GM21576 (cell line): ENCODE measurements at regions not wholly inside any gene's neighbourhood (a gene's known extent, or its start where the extent isn't known, plus 50 kb on each side); places are given as distances from the start of the nearest gene placed in this dataset.
"Not testable (repeated sequence)": the region's sequence is repeated elsewhere in the genome, so short reads cannot be mapped to it uniquely, and the experiment has no call there.

Experiments
- ATAC-seq: cut with Tn5 transposase; IDR thresholded peaks from one replicate; pipeline ENCODE4 v1.9.1; 2021; ENCODE audit warnings: mild to moderate bottlenecking, moderate library complexity; ENCODE audit not compliant: unreplicated experiment

GRCh38 chr1:206311611-206312273 is 108.4 kb downstream of the SRGAP2 start:
- ATAC-seq = not testable (repeated sequence)

- ATAC-seq = not testable (repeated sequence)
Measured at GRCh38 chr1:206312274-206312665, 108.9 kb downstream of the SRGAP2 start.

- not testable (repeated sequence) for ATAC-seq
Measured at GRCh38 chr1:206314951-206315636, 111.8 kb downstream of the SRGAP2 start.

- ATAC-seq = not testable (repeated sequence)
Measured at GRCh38 chr1:206316901-206317300, 113.6 kb downstream of the SRGAP2 start.

- ATAC-seq = not testable (repeated sequence)
Measured at GRCh38 chr1:206317878-206318514, 114.7 kb downstream of the SRGAP2 start.

- ATAC-seq = not testable (repeated sequence)
Measured at GRCh38 chr1:206320227-206320626, 116.9 kb downstream of the SRGAP2 start.

- ATAC-seq = not testable (repeated sequence)
Measured at GRCh38 chr1:206326159-206326939, 123.0 kb downstream of the SRGAP2 start.

GRCh38 chr1:206331597-206331996 is 128.3 kb downstream of the SRGAP2 start:
- ATAC-seq = not testable (repeated sequence)

GRCh38 chr1:206333316-206333715 is 130.0 kb downstream of the SRGAP2 start:
- ATAC-seq = not testable (repeated sequence)

- not testable (repeated sequence) for ATAC-seq
Measured at GRCh38 chr1:206333897-206334296, 130.6 kb downstream of the SRGAP2 start.

- ATAC-seq = not testable (repeated sequence)
Measured at GRCh38 chr1:206334481-206334880, 131.1 kb downstream of the SRGAP2 start.

GRCh38 chr1:206335162-206335561 is 131.8 kb downstream of the SRGAP2 start:
- not testable (repeated sequence) for ATAC-seq

GRCh38 chr1:206335875-206336846 is 132.8 kb downstream of the SRGAP2 start:
- not testable (repeated sequence) for ATAC-seq

- not testable (repeated sequence) for ATAC-seq
Measured at GRCh38 chr1:206337024-206337423, 133.3 kb upstream of the IKBKE start.

GRCh38 chr1:206350493-206351275 is 119.6 kb upstream of the IKBKE start:
- not testable (repeated sequence) for ATAC-seq

- ATAC-seq = not testable (repeated sequence)
Measured at GRCh38 chr1:206351276-206352052, 118.8 kb upstream of the IKBKE start.

- not testable (repeated sequence) for ATAC-seq
Measured at GRCh38 chr1:206356310-206356709, 114.0 kb upstream of the IKBKE start.

- not testable (repeated sequence) for ATAC-seq
Measured at GRCh38 chr1:206357962-206358361, 112.3 kb upstream of the IKBKE start.
